HFF-Myc (cell line): ENCODE measurements at regions not wholly inside any gene's neighbourhood (a gene's known extent, or its start where the extent isn't known, plus 50 kb on each side); places are given as distances from the start of the nearest gene placed in this dataset.

Experiments
- DNase-seq: peaks from one replicate; pipeline ENCODE4 v3.0.0-alpha.2; 2011; ENCODE audit warnings: low read depth; ENCODE audit errors: extremely low read depth
- H3K4me3 ChIP-seq: replicated peaks from 2 replicates; pipeline ENCODE4 v1.5.1; 2011; ENCODE audit warnings: low read depth, mild to moderate bottlenecking, control low read depth, low read length
- CTCF ChIP-seq: IDR thresholded peaks from 2 replicates; pipeline ENCODE4 v1.5.1; 2012; ENCODE audit warnings: mild to moderate bottlenecking, low read depth, low read length, control low read depth; ENCODE audit errors: missing control alignments

DNA sequence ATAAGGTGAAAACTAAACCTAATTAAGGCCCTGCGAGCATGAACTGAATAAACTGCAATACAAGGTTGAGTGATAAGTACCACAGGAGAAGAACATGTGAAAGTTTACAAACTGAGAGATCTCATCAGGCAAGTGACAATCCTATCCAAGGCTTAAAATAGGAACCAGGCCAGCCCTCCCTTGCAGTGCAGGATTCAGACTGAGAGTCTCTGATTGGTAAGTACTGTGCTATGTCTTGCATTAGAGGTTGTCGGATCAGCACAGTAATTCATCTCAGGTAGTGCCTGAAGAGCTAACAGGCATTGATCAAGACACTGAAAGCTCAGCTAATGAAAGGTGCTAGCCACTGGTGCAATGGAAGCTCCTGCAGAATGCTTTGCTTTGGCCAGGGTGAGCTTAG is 801.7 kb upstream of the ID2 start:
- no peak overlapping the region for H3K4me3 ChIP-seq
- no peak for TF ChIP-seq CTCF
- DNase-seq: no peak

DNA sequence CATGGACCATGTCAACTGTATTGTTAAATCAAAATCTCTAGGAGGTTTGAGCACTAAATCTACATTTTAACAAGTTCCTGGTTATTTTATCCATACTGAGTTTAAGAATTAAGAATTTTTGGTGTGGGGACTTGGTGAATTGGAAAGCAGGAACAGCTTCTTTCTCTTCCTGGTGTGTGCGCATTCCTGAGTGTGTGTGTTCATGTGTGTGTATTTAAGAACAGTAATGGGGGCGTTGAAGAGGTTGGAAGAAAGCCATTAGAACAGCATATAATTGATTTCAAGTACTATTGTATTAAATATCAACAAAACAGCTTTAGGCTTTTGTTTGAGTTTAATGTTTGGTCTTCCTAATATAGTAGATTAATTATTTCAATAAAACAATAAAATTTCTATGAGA is 801.3 kb upstream of the ID2 start:
- DNase-seq: no peak
- H3K4me3 ChIP-seq: no peak overlapping the region

DNA sequence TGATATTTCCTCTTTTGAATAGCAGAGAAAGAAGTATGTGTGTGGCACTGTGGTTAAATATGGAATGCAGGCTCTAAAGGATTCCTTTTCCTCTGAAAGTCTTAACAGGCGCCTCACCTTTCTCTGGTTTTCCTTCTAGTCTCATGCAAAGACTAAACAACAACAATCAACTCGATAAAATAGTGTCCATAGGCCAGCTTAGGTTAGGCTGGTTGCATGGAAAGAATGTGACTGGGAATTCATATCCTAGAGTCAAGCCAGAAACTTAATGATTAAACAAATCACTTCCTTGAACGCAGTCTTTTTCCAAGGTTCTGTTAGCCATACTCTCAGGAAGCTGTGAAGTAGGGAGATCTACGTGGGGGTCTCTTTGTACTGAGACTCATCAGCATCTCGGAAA is 800.8 kb upstream of the ID2 start:
- no peak overlapping the region for H3K4me3 ChIP-seq
- DNase-seq: no peak
- TF ChIP-seq CTCF: no peak

More for the DNA sequence above, 801.3 kb upstream of the ID2 start:
- TF ChIP-seq CTCF: no peak

GRCh38 chr2:7881466-7881865 is 800.4 kb upstream of the ID2 start:
- H3K4me3 ChIP-seq: no peak overlapping the region
- DNase-seq: no peak

GRCh38 chr2:7882296-7882695 is 799.6 kb upstream of the ID2 start:
- no peak for DNase-seq
- no peak overlapping the region for H3K4me3 ChIP-seq
- no peak for TF ChIP-seq CTCF

More at GRCh38 chr2:7881466-7881865, 800.4 kb upstream of the ID2 start:
- TF ChIP-seq CTCF: no peak

DNA sequence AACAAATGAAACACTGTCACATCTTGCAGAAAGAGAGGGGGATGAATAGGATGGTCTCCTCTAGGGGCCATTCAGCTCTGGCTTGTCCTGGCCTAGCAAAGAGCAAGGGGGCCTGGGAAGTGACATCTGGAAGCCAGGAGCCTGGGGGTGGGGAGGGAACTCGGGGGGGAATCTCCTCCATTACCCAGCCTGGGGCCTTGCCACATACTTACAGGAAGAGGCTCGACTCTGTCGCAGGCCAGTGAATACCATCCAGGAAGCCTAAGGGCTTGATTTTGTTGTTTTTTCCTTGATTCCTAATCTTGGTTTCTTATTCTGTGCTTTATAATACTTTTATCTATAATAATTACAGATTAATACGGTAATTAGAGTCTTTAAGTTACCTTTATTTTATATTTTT is 797.5 kb upstream of the ID2 start:
- H3K4me3 ChIP-seq: no peak overlapping the region
- DNase-seq: no peak
- TF ChIP-seq CTCF: no peak

DNA sequence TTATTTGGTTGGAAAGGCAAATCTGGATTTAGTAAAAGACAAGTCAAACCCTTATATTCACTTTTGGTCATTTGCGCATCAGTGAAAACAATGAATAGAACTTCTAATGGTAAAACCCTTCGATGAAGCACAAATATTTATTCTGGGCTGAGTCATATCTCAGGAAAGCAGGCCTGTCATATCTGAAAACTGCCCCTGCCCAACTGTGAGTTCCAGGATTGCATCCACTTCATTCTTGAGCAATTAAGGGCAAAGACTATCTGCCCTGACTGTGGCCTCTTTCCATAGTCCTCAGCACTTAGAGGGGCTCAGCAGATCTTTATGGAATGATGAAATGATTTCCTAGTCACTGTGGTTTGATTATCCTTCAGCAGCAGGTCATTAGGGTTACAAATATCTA is 795.2 kb upstream of the ID2 start:
- no peak overlapping the region for H3K4me3 ChIP-seq
- DNase-seq: no peak
- no peak for TF ChIP-seq CTCF
